HepG2 (cell line): ENCODE measurements at regions not wholly inside any gene's neighbourhood (a gene's known extent, or its start where the extent isn't known, plus 50 kb on each side); places are given as distances from the start of the nearest gene placed in this dataset.

ENCODE experiments used
- ATAC-seq: fragments of 200-7000 bp; cut with Tn5 transposase; 3 replicates; pipeline ENCODE4 v1.9.1; 2020; ENCODE audit warnings: mild to moderate bottlenecking, moderate library complexity
- BruUV-seq: library from RNA; stranded (reverse); fragments of 400-500 nt; replicated peaks from 2 replicates; lab custom pipeline; 2021; lab: Mats Ljungman, UMichigan
- CTCF ChIA-PET: fragments of 300-600 bp; formaldehyde crosslinking; extraction: SDS; loops from one replicate; lab custom pipeline; 2021; ENCODE audit warnings: low total read pairs, inconsistent platforms, low intra/inter-chr PET ratio; lab: Yijun Ruan, JAX
- POLR2A ChIA-PET: fragments of 350-600 bp; sonication (Branson Sonifier 250); formaldehyde crosslinking; loops from one replicate; lab custom pipeline; 2020; ENCODE audit warnings: antibody characterized with exemption, inconsistent platforms; lab: Yijun Ruan, JAX
- DNase-seq: peaks from one replicate; pipeline ENCODE4 v3.0.0-alpha.2; 2015; ENCODE audit warnings: low spot score
- FAIRE-seq: peaks from 3 replicates; lab custom pipeline; 2011; peaks lifted over from hg19 to GRCh38; lab: Jason Lieb, UNC
- H2AFZ ChIP-seq: one replicate; pipeline ENCODE4 v1.6.1; 2011; ENCODE audit warnings: low read length, inconsistent platforms
- H3K27ac ChIP-seq: fragments of 300-600 bp; 3 replicates; pipeline ENCODE4 v1.8.0; 2011; ENCODE audit warnings: mixed run types, mild to moderate bottlenecking, mixed read lengths, low read length, inconsistent platforms; ENCODE audit not compliant: insufficient read depth; ENCODE audit errors: extremely low read length
- H3K27me3 ChIP-seq, 2 experiments: fragments of 200-600 bp in 1 of 2; 2 replicates in 1 of 2; 3 replicates in 1 of 2; pipeline versions ENCODE4 v1.6.0 to v1.8.0; 2011; ENCODE audit warnings: low read length in 2 of 2, mild to moderate bottlenecking in 2 of 2, moderate library complexity in 2 of 2, inconsistent platforms in 1 of 2; ENCODE audit not compliant: insufficient read depth in 2 of 2, control insufficient read depth in 1 of 2
- H3K36me3 ChIP-seq, 2 experiments: fragments of 200-600 bp in 1 of 2; replicated peaks in 1 of 2; 2 replicates in 1 of 2; 3 replicates in 1 of 2; pipeline versions ENCODE4 v1.5.1 to v1.8.0; 2011; ENCODE audit warnings: low read length in 2 of 2, inconsistent platforms in 1 of 2; ENCODE audit not compliant: insufficient read depth in 2 of 2, control insufficient read depth in 1 of 2
- H3K4me1 ChIP-seq: 2 replicates; pipeline ENCODE4 v1.5.1; 2012; ENCODE audit warnings: low read length, inconsistent platforms; ENCODE audit not compliant: insufficient read depth
- H3K4me2 ChIP-seq: 2 replicates; pipeline ENCODE4 v1.6.0; 2011; ENCODE audit warnings: low read depth, low read length, inconsistent platforms
- H3K4me3 ChIP-seq, 3 experiments: fragments of 200-600 bp in 1 of 3; sonication (generic), shearing (Covaris generic) in 1 of 3; replicated peaks in 1 of 3; 2 replicates each; pipeline ENCODE4 v1.5.1; 2011 to 2016; ENCODE audit warnings: low read length in 3 of 3, inconsistent platforms in 2 of 3, low read depth in 2 of 3, mild to moderate bottlenecking in 2 of 3, control low read depth in 1 of 3, mixed read lengths in 1 of 3; ENCODE audit not compliant: insufficient read depth in 1 of 3
- H3K79me2 ChIP-seq: one replicate; pipeline ENCODE4 v1.6.1; 2011; ENCODE audit warnings: low read length, inconsistent platforms; ENCODE audit not compliant: insufficient read depth
- H3K9ac ChIP-seq: 2 replicates; pipeline ENCODE4 v1.6.0; 2011; ENCODE audit warnings: mild to moderate bottlenecking, low read depth, low read length, inconsistent platforms; ENCODE audit not compliant: insufficient read depth
- H3K9me3 ChIP-seq: 2 replicates; pipeline ENCODE4 v1.5.1; 2012; ENCODE audit warnings: mild to moderate bottlenecking, low read length
- H4K20me1 ChIP-seq: 2 replicates; pipeline ENCODE4 v1.6.0; 2011; ENCODE audit warnings: inconsistent platforms, mild to moderate bottlenecking, low read length, moderate library complexity; ENCODE audit not compliant: insufficient read depth
- ADNP ChIP-seq: sonication (generic); formaldehyde crosslinking; IDR thresholded peaks from 2 replicates; pipeline ENCODE4 v1.4.0; 2020; ENCODE audit warnings: missing genetic modification reagents
- HNRNPUL1 ChIP-seq: fragments of 200-400 bp; formaldehyde crosslinking; IDR thresholded peaks from 2 replicates; pipeline ENCODE4 v1.6.1; 2017; ENCODE audit warnings: low read depth, mild to moderate bottlenecking, low read length, moderate library complexity
- JUN ChIP-seq: sonication (generic); formaldehyde crosslinking; IDR thresholded peaks from 2 replicates; pipeline ENCODE4 v1.4.0; 2020; ENCODE audit warnings: mild to moderate bottlenecking, missing genetic modification reagents
- NFAT5 ChIP-seq: sonication (generic); formaldehyde crosslinking; IDR thresholded peaks from 2 replicates; pipeline ENCODE4 v1.4.0; 2020; ENCODE audit warnings: missing genetic modification reagents
- POLR2A ChIP-seq, 2 experiments: IDR thresholded peaks; 2 replicates each; pipeline ENCODE4 v1.6.1; 2011; ENCODE audit warnings: low read depth in 2 of 2, low read length in 2 of 2, mild to moderate bottlenecking in 1 of 2, moderate library complexity in 1 of 2; ENCODE audit not compliant: insufficient read depth in 1 of 2
- RARA ChIP-seq: IDR thresholded peaks from 2 replicates; pipeline ENCODE4 v1.6.1; 2016; ENCODE audit warnings: missing genetic modification reagents, missing compliant biosample characterization
- SIN3A ChIP-seq: IDR thresholded peaks from 2 replicates; pipeline ENCODE4 v1.6.1; 2011; ENCODE audit warnings: low read depth, mild to moderate bottlenecking, control low read depth, low read length, borderline replicate concordance
- SMARCE1 ChIP-seq: fragments of 450-650 bp; IDR thresholded peaks from 2 replicates; pipeline ENCODE4 v1.6.1; 2017; ENCODE audit warnings: borderline replicate concordance
- SOX5 ChIP-seq: IDR thresholded peaks from 2 replicates; pipeline ENCODE4 v1.6.1; 2016; ENCODE audit warnings: borderline replicate concordance
- SP2 ChIP-seq: sonication (generic); formaldehyde crosslinking; IDR thresholded peaks from 2 replicates; pipeline ENCODE4 v1.5.1; 2020; ENCODE audit warnings: mild to moderate bottlenecking, missing genetic modification reagents
- SSRP1 ChIP-seq: IDR thresholded peaks from 2 replicates; pipeline ENCODE4 v1.6.1; 2016; ENCODE audit warnings: control low read depth
- TCF12 ChIP-seq, 2 experiments: fragments of 450-650 bp in 1 of 2; sonication (generic) in 1 of 2; formaldehyde crosslinking in 1 of 2; IDR thresholded peaks; 2 replicates each; pipeline versions ENCODE4 v1.6.1 to v1.8.0; 2017 to 2022; ENCODE audit warnings: antibody characterized with exemption in 1 of 2, mild to moderate bottlenecking in 1 of 2, missing genetic modification reagents in 1 of 2, moderate library complexity in 1 of 2
- ZNF143 ChIP-seq: sonication (generic); formaldehyde crosslinking; IDR thresholded peaks from 2 replicates; pipeline ENCODE4 v1.4.0; 2020; ENCODE audit warnings: missing genetic modification reagents
- ZNF335 ChIP-seq: sonication (generic); formaldehyde crosslinking; IDR thresholded peaks from 2 replicates; pipeline ENCODE4 v1.4.0; 2020; ENCODE audit warnings: missing genetic modification reagents
- ZSCAN21 ChIP-seq: sonication (generic); formaldehyde crosslinking; IDR thresholded peaks from 2 replicates; pipeline ENCODE4 v1.8.0; 2022; ENCODE audit warnings: mild to moderate bottlenecking, missing genetic modification reagents, moderate library complexity, borderline replicate concordance
- WGBS: methylation state at CpG from one replicate; pipeline ENCODE4 v1.1.6; 2017; ENCODE audit warnings: low lambda C conversion rate; 5-methylcytosine and 5-hydroxymethylcytosine counted together
- in situ Hi-C: cut with HindIII; loops from 2 replicates; pipeline ENCODE4 v1.10.0; 2017; ENCODE audit warnings: low pct_unique_long_range_greater_than_20kb; ENCODE audit not compliant: extremely low pct_ligation_motif_present
- intact Hi-C: fragments of 100-400 bp; cut with micrococcal nuclease; formaldehyde crosslinking; loops from one replicate; pipeline ENCODE4 v1.10.0; 2022; ENCODE audit not compliant: unreplicated experiment
- TF ChIP-seq, protein P1 (sequence below): sonication (generic); formaldehyde crosslinking; IDR thresholded peaks from 2 replicates; pipeline ENCODE4 v1.8.0; 2022; ENCODE audit warnings: mild to moderate bottlenecking, missing genetic modification reagents, borderline replicate concordance
- TF ChIP-seq, protein P2 (sequence below): sonication (generic); formaldehyde crosslinking; conservative IDR thresholded peaks from 2 replicates; pipeline ENCODE4 v1.4.0; 2020; ENCODE audit warnings: missing genetic modification reagents

GRCh38 chrY:19148783-19149182 is 375.2 kb upstream of the HSFY2 start:
- no peak for ATAC-seq
- intact Hi-C loops (no loop called here), in situ Hi-C loops (no loop called here)
- Histone ChIP-seq H2AFZ (no peak overlapping the region), H3K9me3 (peaks cover 40% of the 10 kb centered on the region), H3K9ac (no peak overlapping the region), H3K27me3 (no peaks in the 10 kb centered on the region), H3K27ac (no peak overlapping the region), H3K4me1 (no peaks in the 10 kb centered on the region), H4K20me1 (no peaks in the 10 kb centered on the region), H3K79me2 (no peaks in the 10 kb centered on the region), H3K36me3 (no peaks in the 10 kb centered on the region), H3K4me2 (no peak overlapping the region), H3K4me3 (no peak overlapping the region)
- FAIRE-seq, result no peak
- no TSS peak for BruUV-seq
- CTCF ChIA-PET, result no interaction called here
- no peak for DNase-seq
- POLR2A ChIA-PET, result no interaction called here
- 0% methylated on average over 4 of the region's 4 CpGs for WGBS
- TF ChIP-seq, protein P1, sequence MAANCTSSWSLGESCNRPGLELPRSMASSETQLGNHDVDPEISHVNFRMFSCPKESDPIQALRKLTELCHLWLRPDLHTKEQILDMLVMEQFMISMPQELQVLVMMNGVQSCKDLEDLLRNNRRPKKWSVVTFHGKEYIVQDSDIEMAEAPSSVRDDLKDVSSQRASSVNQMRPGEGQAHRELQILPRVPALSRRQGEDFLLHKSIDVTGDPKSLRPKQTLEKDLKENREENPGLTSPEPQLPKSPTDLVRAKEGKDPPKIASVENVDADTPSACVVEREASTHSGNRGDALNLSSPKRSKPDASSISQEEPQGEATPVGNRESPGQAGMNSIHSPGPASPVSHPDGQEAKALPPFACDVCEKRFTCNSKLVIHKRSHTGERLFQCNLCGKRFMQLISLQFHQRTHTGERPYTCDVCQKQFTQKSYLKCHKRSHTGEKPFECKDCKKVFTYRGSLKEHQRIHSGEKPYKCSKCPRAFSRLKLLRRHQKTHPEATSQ (CRISPR knock-in tag), result no peak
- TF ChIP-seq SP2 (CRISPR knock-in tag) (no peak), ZNF143 (CRISPR knock-in tag) (no peak), ZSCAN21 (CRISPR knock-in tag) (no peak), SMARCE1 (no peak), RARA (CRISPR knock-in tag) (no peak), ZNF335 (no peak), ADNP (CRISPR knock-in tag) (no peak), NFAT5 (CRISPR knock-in tag) (no peak), JUN (no peak), POLR2A (IDR thresholded peaks at IDR 0.05; ENCODE audit: insufficient read depth in 1 of 2, low read depth in 2 of 2, low read length in 2 of 2) (no peak), SOX5 (CRISPR knock-in tag) (no peak), HNRNPUL1 (no peak), SIN3A (no peak), SSRP1 (no peak), TCF12 (IDR thresholded peaks at IDR 0.05) (no peak), TCF12 (CRISPR knock-in tag; IDR thresholded peaks at IDR 0.05) (no peak)
- TF ChIP-seq, protein P2, sequence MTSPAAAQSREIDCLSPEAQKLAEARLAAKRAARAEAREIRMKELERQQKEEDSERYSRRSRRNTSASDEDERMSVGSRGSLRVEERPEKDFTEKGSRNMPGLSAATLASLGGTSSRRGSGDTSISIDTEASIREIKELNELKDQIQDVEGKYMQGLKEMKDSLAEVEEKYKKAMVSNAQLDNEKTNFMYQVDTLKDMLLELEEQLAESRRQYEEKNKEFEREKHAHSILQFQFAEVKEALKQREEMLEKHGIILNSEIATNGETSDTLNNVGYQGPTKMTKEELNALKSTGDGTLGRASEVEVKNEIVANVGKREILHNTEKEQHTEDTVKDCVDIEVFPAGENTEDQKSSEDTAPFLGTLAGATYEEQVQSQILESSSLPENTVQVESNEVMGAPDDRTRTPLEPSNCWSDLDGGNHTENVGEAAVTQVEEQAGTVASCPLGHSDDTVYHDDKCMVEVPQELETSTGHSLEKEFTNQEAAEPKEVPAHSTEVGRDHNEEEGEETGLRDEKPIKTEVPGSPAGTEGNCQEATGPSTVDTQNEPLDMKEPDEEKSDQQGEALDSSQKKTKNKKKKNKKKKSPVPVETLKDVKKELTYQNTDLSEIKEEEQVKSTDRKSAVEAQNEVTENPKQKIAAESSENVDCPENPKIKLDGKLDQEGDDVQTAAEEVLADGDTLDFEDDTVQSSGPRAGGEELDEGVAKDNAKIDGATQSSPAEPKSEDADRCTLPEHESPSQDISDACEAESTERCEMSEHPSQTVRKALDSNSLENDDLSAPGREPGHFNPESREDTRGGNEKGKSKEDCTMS, result no peak
